ENCODE measurements at regions not wholly inside any gene's neighbourhood (a gene's known extent, or its start where the extent isn't known, plus 50 kb on each side); places are given as distances from the start of the nearest gene placed in this dataset.

DNA sequence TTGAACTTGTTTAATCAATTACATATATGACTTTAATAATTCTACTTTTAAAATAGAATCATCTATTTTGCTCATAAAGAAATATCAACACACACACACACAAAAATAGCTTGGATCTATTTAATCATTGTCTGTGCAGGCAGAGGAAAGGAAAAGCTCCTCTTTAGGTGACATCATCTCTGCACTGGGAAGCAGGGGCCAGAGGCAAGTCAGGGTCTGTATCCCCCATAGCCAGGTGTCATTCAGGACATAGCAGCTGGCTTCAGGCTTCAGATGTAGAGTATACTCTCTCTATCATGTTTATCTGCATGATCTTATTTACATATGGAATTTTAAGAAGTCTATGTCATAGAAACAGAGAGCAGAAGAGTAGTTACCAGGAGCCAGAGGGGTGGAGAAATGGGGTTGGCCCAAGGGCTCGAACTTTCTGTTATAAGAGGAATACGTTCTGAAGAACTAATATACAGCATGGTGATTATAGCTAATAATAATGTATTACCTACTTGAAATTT, 110.4 kb upstream of the LDB2 start:
- TF ChIP-seq POLR2AphosphoS5 (IDR thresholded peaks at IDR 0.05; ENCODE audit: insufficient read depth, low read depth, low read length) (no peak), POLR2A (IDR thresholded peaks at IDR 0.05; ENCODE audit: low read depth, low read length) (no peak), EZH2 (IDR thresholded peaks at IDR 0.05; ENCODE audit: borderline replicate concordance, low read depth, low read length, severe bottlenecking) (no peak), MYC (IDR thresholded peaks at IDR 0.05; ENCODE audit: low read depth, low read length) (no peak), FOS (IDR thresholded peaks at IDR 0.05; ENCODE audit: borderline replicate concordance, insufficient read depth, low read length) (no peak), JUN (IDR thresholded peaks at IDR 0.05; ENCODE audit: borderline replicate concordance, insufficient read depth, insufficient read length, low read depth) (no peak)
- TF ChIP-seq, protein P1, sequence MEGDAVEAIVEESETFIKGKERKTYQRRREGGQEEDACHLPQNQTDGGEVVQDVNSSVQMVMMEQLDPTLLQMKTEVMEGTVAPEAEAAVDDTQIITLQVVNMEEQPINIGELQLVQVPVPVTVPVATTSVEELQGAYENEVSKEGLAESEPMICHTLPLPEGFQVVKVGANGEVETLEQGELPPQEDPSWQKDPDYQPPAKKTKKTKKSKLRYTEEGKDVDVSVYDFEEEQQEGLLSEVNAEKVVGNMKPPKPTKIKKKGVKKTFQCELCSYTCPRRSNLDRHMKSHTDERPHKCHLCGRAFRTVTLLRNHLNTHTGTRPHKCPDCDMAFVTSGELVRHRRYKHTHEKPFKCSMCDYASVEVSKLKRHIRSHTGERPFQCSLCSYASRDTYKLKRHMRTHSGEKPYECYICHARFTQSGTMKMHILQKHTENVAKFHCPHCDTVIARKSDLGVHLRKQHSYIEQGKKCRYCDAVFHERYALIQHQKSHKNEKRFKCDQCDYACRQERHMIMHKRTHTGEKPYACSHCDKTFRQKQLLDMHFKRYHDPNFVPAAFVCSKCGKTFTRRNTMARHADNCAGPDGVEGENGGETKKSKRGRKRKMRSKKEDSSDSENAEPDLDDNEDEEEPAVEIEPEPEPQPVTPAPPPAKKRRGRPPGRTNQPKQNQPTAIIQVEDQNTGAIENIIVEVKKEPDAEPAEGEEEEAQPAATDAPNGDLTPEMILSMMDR (IDR thresholded peaks at IDR 0.05; ENCODE audit: extremely low read depth in 1 of 2, insufficient read depth in 1 of 2, low read depth in 1 of 2, low read length in 2 of 2) = no peak
- TF ChIP-seq, protein P2, sequence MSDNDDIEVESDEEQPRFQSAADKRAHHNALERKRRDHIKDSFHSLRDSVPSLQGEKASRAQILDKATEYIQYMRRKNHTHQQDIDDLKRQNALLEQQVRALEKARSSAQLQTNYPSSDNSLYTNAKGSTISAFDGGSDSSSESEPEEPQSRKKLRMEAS (IDR thresholded peaks at IDR 0.05; ENCODE audit: insufficient read depth, insufficient read length) = no peak
